PC-3 (cell line): ENCODE measurements at regions not wholly inside any gene's neighbourhood (a gene's known extent, or its start where the extent isn't known, plus 50 kb on each side); places are given as distances from the start of the nearest gene placed in this dataset.
A peak's percentile ranks its signal among the peaks of the same experiment; 100 is the strongest.
"Not testable (repeated sequence)": the region's sequence is repeated elsewhere in the genome, so short reads cannot be mapped to it uniquely, and the experiment has no call there.

Experiments used
- ATAC-seq: fragments of 200-7000 bp; cut with Tn5 transposase; 2 replicates; pipeline ENCODE4 v1.9.1; 2020; ENCODE audit warnings: mild to moderate bottlenecking, moderate library complexity
- BruUV-seq: library from RNA; stranded (reverse); fragments of 400-500 nt; replicated peaks from 2 replicates; lab custom pipeline; 2021; lab: Mats Ljungman, UMichigan
- CTCF ChIA-PET: fragments of 300-600 bp; sonication (Branson Sonifier 250); formaldehyde crosslinking; loops from one replicate; lab custom pipeline; 2022; ENCODE audit warnings: antibody characterized with exemption; lab: Charles Lee
- POLR2A ChIA-PET: fragments of 300-600 bp; sonication (Branson Sonifier 250); formaldehyde crosslinking; loops from one replicate; lab custom pipeline; 2022; ENCODE audit warnings: antibody characterized with exemption; ENCODE audit not compliant: unreplicated experiment; lab: Charles Lee
- DNase-seq: peaks from one replicate; pipeline ENCODE4 v3.0.0-alpha.2; 2015
- H2AFZ ChIP-seq: fragments of 300-600 bp; sonication (generic); 2 replicates; pipeline ENCODE4 v1.6.0; 2016; ENCODE audit warnings: antibody characterized with exemption, low read length
- H3F3A ChIP-seq: fragments of 300-600 bp; sonication (generic); one replicate; pipeline ENCODE4 v1.6.0; 2017; ENCODE audit warnings: antibody characterized with exemption, low read length, control low read depth, mild to moderate bottlenecking; ENCODE audit not compliant: unreplicated experiment
- H3K27ac ChIP-seq: fragments of 300-600 bp; sonication (generic); 2 replicates; pipeline ENCODE4 v1.5.1; 2016; ENCODE audit warnings: mild to moderate bottlenecking, low read length
- H3K27me3 ChIP-seq: fragments of 300-600 bp; sonication (generic); 2 replicates; pipeline ENCODE4 v1.6.1; 2016; ENCODE audit warnings: low read length, mixed read lengths
- H3K36me3 ChIP-seq: fragments of 300-600 bp; sonication (generic); 2 replicates; pipeline ENCODE4 v1.6.1; 2016; ENCODE audit warnings: low read depth, mixed run types, low read length, mixed read lengths
- H3K4me1 ChIP-seq: fragments of 300-600 bp; sonication (generic); 2 replicates; pipeline ENCODE4 v1.5.1; 2016; ENCODE audit warnings: low read length; ENCODE audit not compliant: insufficient read depth
- H3K4me2 ChIP-seq: fragments of 300-600 bp; sonication (generic); 2 replicates; pipeline ENCODE4 v1.6.0; 2016; ENCODE audit warnings: low read length
- H3K4me3 ChIP-seq: fragments of 300-600 bp; sonication (generic); 2 replicates; pipeline ENCODE4 v1.5.1; 2016; ENCODE audit warnings: mild to moderate bottlenecking, low read length, mixed read lengths
- H3K79me2 ChIP-seq: fragments of 300-600 bp; sonication (generic); 2 replicates; pipeline ENCODE4 v1.6.1; 2017; ENCODE audit warnings: low read length, mixed read lengths
- H3K9ac ChIP-seq: fragments of 300-600 bp; sonication (generic); 2 replicates; pipeline ENCODE4 v1.6.0; 2016; ENCODE audit warnings: mild to moderate bottlenecking, low read length
- H3K9me2 ChIP-seq: fragments of 300-600 bp; sonication (generic); replicated peaks from 2 replicates; pipeline ENCODE4 v1.6.1; 2016; ENCODE audit warnings: mixed run types, low read length, mixed read lengths
- H3K9me3 ChIP-seq: fragments of 300-600 bp; sonication (generic); 2 replicates; pipeline ENCODE4 v1.6.1; 2016; ENCODE audit warnings: low read length, mixed read lengths
- H4K20me1 ChIP-seq: fragments of 300-600 bp; sonication (generic); 2 replicates; pipeline ENCODE4 v1.6.1; 2016; ENCODE audit warnings: low read length, mixed read lengths
- CTCF ChIP-seq: fragments of 300-600 bp; sonication (generic); conservative IDR thresholded peaks from 2 replicates; pipeline ENCODE4 v1.5.1; 2017; ENCODE audit warnings: antibody characterized with exemption, low read depth, mild to moderate bottlenecking, low read length
- EZH2 ChIP-seq: fragments of 300-600 bp; sonication (generic); IDR thresholded peaks from one replicate; pipeline ENCODE4 v1.6.1; 2017; ENCODE audit warnings: antibody characterized with exemption, mild to moderate bottlenecking, low read length; ENCODE audit not compliant: unreplicated experiment
- EZH2phosphoT487 ChIP-seq: fragments of 300-600 bp; sonication (generic); IDR thresholded peaks from 2 replicates; pipeline ENCODE4 v1.6.1; 2018; ENCODE audit warnings: mild to moderate bottlenecking, antibody characterized with exemption, low read length, borderline replicate concordance
- intact Hi-C: fragments of 100-400 bp; cut with micrococcal nuclease; formaldehyde crosslinking; loops from 2 replicates; pipeline ENCODE4 v1.9.0; 2023

DNA sequence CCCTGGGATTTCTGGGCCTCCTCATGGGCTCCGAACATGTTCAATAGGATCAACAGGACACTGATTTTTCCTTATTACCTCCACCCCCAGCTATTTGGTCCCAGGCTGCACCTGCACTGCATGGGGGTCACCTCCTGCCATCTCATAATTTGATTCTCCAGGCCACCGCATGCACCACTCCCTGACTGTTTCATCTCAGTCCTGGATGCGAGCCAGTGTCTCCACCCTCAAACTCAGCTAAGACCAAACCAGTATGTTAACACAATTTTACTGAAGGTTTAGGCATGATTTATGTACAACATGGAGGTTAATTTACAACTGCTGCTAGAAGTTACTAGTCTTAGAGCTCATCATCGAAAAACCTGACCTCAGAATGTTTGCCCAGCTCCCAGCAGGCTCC is 249.5 kb downstream of the UACA start:
- Histone ChIP-seq H3K4me2 (no peak overlapping the region), H3K27ac (no peak overlapping the region), H3K4me3 (no peak overlapping the region), H3F3A (no peaks in the 10 kb centered on the region), H3K36me3 (no peaks in the 10 kb centered on the region; the same call in 1 of the 2 replicates), H3K27me3 (no peaks in the 10 kb centered on the region), H3K4me1 (peaks cover 13% of the 10 kb centered on the region), H4K20me1 (no peaks in the 10 kb centered on the region), H3K9me2 (no peaks in the 10 kb centered on the region), H2AFZ (no peak overlapping the region), H3K79me2 (no peaks in the 10 kb centered on the region), H3K9ac (no peak overlapping the region), H3K9me3 (no peaks in the 10 kb centered on the region)
- no peak for TF ChIP-seq EZH2
- TF ChIP-seq CTCF = no peak
- TF ChIP-seq EZH2phosphoT487 = no peak
- CTCF ChIA-PET = no interaction called here
- intact Hi-C loops = loop anchor here (5.0 kb wide), 1 partner anchor 123 kb away; no protein-coding TSS in a partner anchor
- POLR2A ChIA-PET = no interaction called here
- BruUV-seq = no TSS peak
- DNase-seq (no peak), ATAC-seq (no peak)

- Histone ChIP-seq H3K9me3 (no peaks in the 10 kb centered on the region), H3K79me2 (no peaks in the 10 kb centered on the region), H3F3A (no peaks in the 10 kb centered on the region), H3K36me3 (no peaks in the 10 kb centered on the region; the same call in 1 of the 2 replicates), H4K20me1 (no peaks in the 10 kb centered on the region), H3K4me1 (peaks cover 19% of the 10 kb centered on the region), H3K27ac (no peak overlapping the region), H3K9ac (no peak overlapping the region), H3K9me2 (no peaks in the 10 kb centered on the region), H3K27me3 (no peaks in the 10 kb centered on the region), H3K4me2 (no peak overlapping the region), H3K4me3 (no peak overlapping the region), H2AFZ (no peak overlapping the region)
- ATAC-seq (peak; percentile 32), DNase-seq (peak; percentile 78)
- BruUV-seq = no TSS peak
- intact Hi-C loops = loop anchor here (5.0 kb wide), 1 partner anchor 124 kb away; no protein-coding TSS in a partner anchor
- ChIA-PET POLR2A (no interaction called here), CTCF (interaction anchor here (0.6 kb wide), 1 partner anchor 1050 kb away, joined by 3 read pairs; no protein-coding TSS in a partner anchor)
- TF ChIP-seq CTCF = peak; percentile 98
- no peak for TF ChIP-seq EZH2phosphoT487
- TF ChIP-seq EZH2 = no peak
These were observed 250.5 kb downstream of the UACA start for GRCh38 chr15:70512772-70513362.

DNA sequence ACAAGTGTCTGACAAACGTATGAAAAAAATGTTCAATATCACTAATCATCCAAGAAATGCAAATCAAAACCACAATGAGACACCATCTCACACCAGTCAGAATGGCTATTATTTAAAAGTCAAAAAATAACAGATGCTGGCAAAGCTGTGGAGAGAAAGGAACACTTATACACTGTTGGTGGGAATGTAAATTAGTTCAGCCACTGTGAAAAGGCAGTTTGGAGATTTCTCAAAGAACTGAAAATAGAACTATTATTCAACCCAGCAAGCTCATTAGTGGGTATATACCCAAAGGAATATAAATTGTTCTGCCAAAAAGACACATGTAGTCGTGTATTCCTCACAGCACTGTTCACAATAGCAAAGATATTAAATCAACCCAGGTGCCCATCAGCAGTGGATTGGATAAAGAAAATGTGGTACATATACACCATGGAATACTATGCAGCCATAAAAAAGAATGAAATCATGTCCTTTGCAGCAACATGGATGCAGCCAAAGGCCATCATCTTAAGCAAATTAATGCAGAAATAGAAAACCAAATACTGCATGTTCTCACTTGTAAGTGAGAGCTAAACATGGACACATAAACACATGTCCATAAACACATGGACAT is 251.3 kb downstream of the UACA start:
- H4K20me1 ChIP-seq, H3K9me3 ChIP-seq, BruUV-seq: not testable (repeated sequence)

More for the DNA sequence above, 251.3 kb downstream of the UACA start:
- H3K27me3 ChIP-seq, H3K79me2 ChIP-seq, H2AFZ ChIP-seq, H3K9me2 ChIP-seq, POLR2A ChIA-PET, H3K9ac ChIP-seq, H3K4me2 ChIP-seq, H3F3A ChIP-seq, ATAC-seq, H3K27ac ChIP-seq, H3K36me3 ChIP-seq, DNase-seq, H3K4me3 ChIP-seq: not testable (repeated sequence)
- H3K4me1 ChIP-seq = peaks cover 25% of the 10 kb centered on the region
- CTCF ChIA-PET = interaction anchor here (0.6 kb wide), 1 partner anchor 1050 kb away, joined by 3 read pairs; no protein-coding TSS in a partner anchor
- intact Hi-C loops = loop anchor here (5.0 kb wide), 1 partner anchor 125 kb away; no protein-coding TSS in a partner anchor
